Fibroblast of skin of left biceps (primary cell): ENCODE measurements at regions not wholly inside any gene's neighbourhood (a gene's known extent, or its start where the extent isn't known, plus 50 kb on each side); places are given as distances from the start of the nearest gene placed in this dataset.
"Not testable (repeated sequence)": the region's sequence is repeated elsewhere in the genome, so short reads cannot be mapped to it uniquely, and the experiment has no call there.

ENCODE experiments used
- DNase-seq, 2 experiments: peaks; one replicate each; pipeline ENCODE4 v3.0.0-alpha.2; 2013; ENCODE audit warnings: low read depth in 2 of 2

GRCh38 chrX:34576864-34577263 lies 80.2 kb downstream of the TMEM47 start:
- DNase-seq: no peak

- DNase-seq: no peak
Measured at GRCh38 chrX:34565981-34566380, 91.1 kb downstream of the TMEM47 start.

- no peak for DNase-seq
Measured at GRCh38 chrX:34563804-34564203, 93.3 kb downstream of the TMEM47 start.

GRCh38 chrX:34563061-34563460 lies 94.0 kb downstream of the TMEM47 start:
- no peak for DNase-seq

- DNase-seq: no peak
Measured at GRCh38 chrX:34562006-34562405, 95.1 kb downstream of the TMEM47 start.

GRCh38 chrX:34560180-34560579 lies 96.9 kb downstream of the TMEM47 start:
- no peak for DNase-seq

GRCh38 chrX:34559325-34559724 lies 97.8 kb downstream of the TMEM47 start:
- no peak for DNase-seq

- no peak for DNase-seq
Measured at GRCh38 chrX:34557733-34558132, 99.4 kb downstream of the TMEM47 start.

GRCh38 chrX:34555481-34555880 lies 101.6 kb downstream of the TMEM47 start:
- no peak for DNase-seq

- no peak for DNase-seq
Measured at GRCh38 chrX:34546366-34546765, 110.7 kb downstream of the TMEM47 start.

GRCh38 chrX:34528081-34528480 lies 129.0 kb downstream of the TMEM47 start:
- no peak for DNase-seq

- DNase-seq: no peak
Measured at GRCh38 chrX:34521563-34521962, 135.5 kb downstream of the TMEM47 start.

- DNase-seq: no peak
Measured at GRCh38 chrX:34509394-34509793, 147.7 kb downstream of the TMEM47 start.

- DNase-seq: no peak
Measured at GRCh38 chrX:34503119-34503518, 154.0 kb downstream of the TMEM47 start.

- no peak for DNase-seq
Measured at GRCh38 chrX:34493086-34493485, 164.0 kb downstream of the TMEM47 start.

GRCh38 chrX:34491126-34491525 lies 166.0 kb downstream of the TMEM47 start:
- no peak for DNase-seq

- no peak for DNase-seq
Measured at GRCh38 chrX:34487364-34487763, 169.7 kb downstream of the TMEM47 start.

GRCh38 chrX:34483980-34484379 lies 173.1 kb downstream of the TMEM47 start:
- no peak for DNase-seq

- no peak for DNase-seq
Measured at GRCh38 chrX:34470507-34470906, 186.6 kb downstream of the TMEM47 start.

- no peak for DNase-seq
Measured at GRCh38 chrX:34467437-34467836, 189.6 kb downstream of the TMEM47 start.

- not testable (repeated sequence) for DNase-seq
Measured at GRCh38 chrX:34463220-34463619, 193.9 kb downstream of the TMEM47 start.

- not testable (repeated sequence) for DNase-seq
Measured at GRCh38 chrX:34457850-34458249, 199.2 kb downstream of the TMEM47 start.

- no peak for DNase-seq
Measured at GRCh38 chrX:34437586-34437985, 219.5 kb downstream of the TMEM47 start.

GRCh38 chrX:34426334-34426733 lies 230.8 kb downstream of the TMEM47 start:
- DNase-seq: no peak

GRCh38 chrX:34406580-34406979 lies 250.5 kb downstream of the TMEM47 start:
- DNase-seq: no peak
